Activated T-helper 17 cell treated with anti-CD3 and anti-CD28 coated beads, Interleukin-2, amount 50 U/mL, for 72 hours (primary cell): ENCODE measurements at regions not wholly inside any gene's neighbourhood (a gene's known extent, or its start where the extent isn't known, plus 50 kb on each side); places are given as distances from the start of the nearest gene placed in this dataset.

Source experiments
- ATAC-seq: fragments of 150-1000 bp; cut with Tn5 transposase; replicated peaks from 2 replicates; pipeline ENCODE4 v1.10.0; 2021; ENCODE audit warnings: mild to moderate bottlenecking, moderate library complexity
- H3K27ac Mint-ChIP-seq: one replicate; pipeline ENCODE4 v1.8.0; 2022; ENCODE audit warnings: mixed read lengths
- H3K27me3 Mint-ChIP-seq: one replicate; pipeline ENCODE4 v1.8.0; 2022; ENCODE audit warnings: mixed read lengths
- H3K36me3 Mint-ChIP-seq: one replicate; pipeline ENCODE4 v1.8.0; 2022; ENCODE audit warnings: low read depth, mild to moderate bottlenecking, mixed read lengths
- H3K4me1 Mint-ChIP-seq: one replicate; pipeline ENCODE4 v1.8.0; 2022; ENCODE audit warnings: mixed read lengths
- H3K4me3 Mint-ChIP-seq: one replicate; pipeline ENCODE4 v1.8.0; 2022; ENCODE audit warnings: mild to moderate bottlenecking, mixed read lengths
- H3K9me3 Mint-ChIP-seq: one replicate; pipeline ENCODE4 v1.8.0; 2022; ENCODE audit warnings: mixed read lengths

DNA sequence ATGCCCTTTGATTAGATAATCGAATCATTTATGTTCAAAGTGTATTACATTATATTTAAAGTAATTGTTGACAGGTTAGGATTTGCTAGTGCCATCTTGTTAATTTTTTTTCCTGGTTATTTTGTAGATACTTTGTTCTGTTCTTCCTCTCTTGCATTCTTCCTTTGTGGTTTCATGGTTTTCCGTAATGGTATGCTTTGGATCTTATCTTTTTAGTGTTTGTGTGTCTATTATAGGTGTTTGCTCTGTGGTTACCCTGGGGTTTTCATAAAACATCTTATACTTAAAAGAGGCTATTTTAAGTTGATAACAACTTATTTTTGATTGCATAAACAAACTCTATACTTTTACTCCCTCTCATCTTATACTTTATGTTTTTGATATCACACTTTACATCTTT is 108.2 kb upstream of the SRD5A3 start:
- Mint-ChIP-seq H3K4me3 (no peak overlapping the region), H3K4me1 (no peaks in the 10 kb centered on the region), H3K27me3 (peaks cover 13% of the 10 kb centered on the region), H3K27ac (no peak overlapping the region), H3K36me3 (no peaks in the 10 kb centered on the region), H3K9me3 (peaks cover 18% of the 10 kb centered on the region)
- no peak for ATAC-seq

DNA sequence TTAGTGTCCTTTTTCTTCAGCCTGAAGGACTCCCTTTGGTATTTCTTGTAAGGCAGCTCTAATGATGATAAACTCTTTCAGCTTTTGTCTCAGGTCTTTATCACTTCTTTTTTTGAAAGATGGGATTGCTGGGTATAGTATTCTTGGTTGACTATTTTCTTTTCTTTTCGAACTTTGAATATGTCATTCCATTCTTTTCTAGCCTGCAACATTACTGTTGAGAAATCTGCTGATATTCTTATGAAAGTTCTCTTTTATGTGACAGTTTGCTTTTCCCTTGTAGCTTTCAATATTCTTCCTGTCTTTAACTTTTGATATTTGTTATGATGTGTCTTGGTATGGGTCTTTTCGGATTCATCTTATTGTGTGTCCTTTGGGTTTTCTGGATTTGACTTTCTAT is 107.6 kb upstream of the SRD5A3 start:
- Mint-ChIP-seq H3K27me3 (peaks cover 14% of the 10 kb centered on the region), H3K27ac (no peak overlapping the region), H3K4me1 (no peaks in the 10 kb centered on the region), H3K9me3 (peaks cover 18% of the 10 kb centered on the region), H3K4me3 (no peak overlapping the region), H3K36me3 (no peaks in the 10 kb centered on the region)
- ATAC-seq: no peak

DNA sequence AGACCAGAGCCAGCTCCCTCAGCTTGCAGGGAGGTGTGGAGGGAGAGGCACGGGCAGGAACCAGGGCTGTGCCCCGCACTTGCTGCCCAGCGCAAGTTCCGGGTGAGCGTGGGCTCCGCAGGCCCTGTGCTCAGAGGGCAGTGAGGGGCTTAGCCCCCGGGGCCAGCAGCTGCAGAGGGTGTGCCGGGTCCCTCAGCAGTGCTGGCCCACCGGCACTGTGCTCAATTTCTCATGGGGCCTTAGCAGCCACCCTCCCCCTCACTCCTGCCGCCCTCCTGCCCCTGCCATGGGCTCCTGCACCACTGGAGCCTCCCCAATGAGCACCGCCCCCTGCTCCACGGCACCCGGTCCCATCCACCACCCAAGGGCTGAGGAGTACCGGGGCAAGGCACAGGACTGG is 104.6 kb upstream of the SRD5A3 start:
- H3K4me1 Mint-ChIP-seq: no peaks in the 10 kb centered on the region
- no peak overlapping the region for H3K27ac Mint-ChIP-seq

DNA sequence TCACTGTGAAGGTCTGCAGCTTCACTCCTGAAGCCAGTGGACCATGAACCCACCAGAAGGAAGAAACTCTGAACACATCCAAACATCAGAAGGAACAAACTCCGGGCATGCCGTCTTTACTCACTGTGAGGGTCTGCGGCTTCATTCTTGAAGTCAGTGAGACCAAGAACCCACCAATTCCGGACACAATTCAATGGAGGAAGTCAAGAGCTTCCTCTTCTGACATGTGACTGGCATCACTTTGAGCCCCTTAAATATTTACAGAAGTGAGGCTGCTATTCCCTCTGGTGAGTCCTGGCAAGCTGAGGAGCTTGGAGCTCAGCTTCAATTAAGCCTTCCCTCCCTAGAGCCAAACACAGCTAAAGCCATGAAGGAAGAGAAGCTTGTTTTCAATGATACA is 103.5 kb upstream of the SRD5A3 start:
- Mint-ChIP-seq H3K36me3 (no peaks in the 10 kb centered on the region), H3K9me3 (peaks cover 13% of the 10 kb centered on the region), H3K4me1 (no peaks in the 10 kb centered on the region), H3K4me3 (no peak overlapping the region), H3K27me3 (peaks cover 17% of the 10 kb centered on the region), H3K27ac (no peak overlapping the region)
- ATAC-seq: no peak

More for the DNA sequence above, 104.6 kb upstream of the SRD5A3 start:
- Mint-ChIP-seq H3K36me3 (no peaks in the 10 kb centered on the region), H3K27me3 (peaks cover 17% of the 10 kb centered on the region), H3K4me3 (no peak overlapping the region), H3K9me3 (peaks cover 13% of the 10 kb centered on the region)
- no peak for ATAC-seq

DNA sequence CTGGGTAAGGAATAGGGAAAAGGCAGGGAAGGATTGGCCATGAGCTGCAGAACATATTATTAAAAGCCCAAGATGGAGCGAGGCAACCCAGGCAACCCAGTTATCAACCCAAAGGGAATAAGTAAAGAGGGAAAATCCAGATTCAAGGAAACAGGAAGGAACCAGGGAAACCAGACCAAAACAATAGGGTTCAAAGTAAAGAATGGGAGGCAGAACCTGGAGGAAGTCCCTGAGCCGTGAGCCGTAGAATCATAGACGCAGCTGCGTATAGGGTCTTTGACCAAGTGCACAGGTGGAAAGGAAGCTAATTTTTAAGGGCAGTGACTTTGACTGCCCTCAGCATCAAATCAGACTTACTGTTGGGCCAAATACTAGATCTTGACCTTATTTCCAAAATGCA is 98.5 kb upstream of the SRD5A3 start:
- H3K9me3 Mint-ChIP-seq: no peaks in the 10 kb centered on the region
- no peak for ATAC-seq
- no peaks in the 10 kb centered on the region for H3K4me1 Mint-ChIP-seq
- peaks cover 11% of the 10 kb centered on the region for H3K27me3 Mint-ChIP-seq
- H3K27ac Mint-ChIP-seq: no peak overlapping the region
- no peak overlapping the region for H3K4me3 Mint-ChIP-seq
- no peaks in the 10 kb centered on the region for H3K36me3 Mint-ChIP-seq

DNA sequence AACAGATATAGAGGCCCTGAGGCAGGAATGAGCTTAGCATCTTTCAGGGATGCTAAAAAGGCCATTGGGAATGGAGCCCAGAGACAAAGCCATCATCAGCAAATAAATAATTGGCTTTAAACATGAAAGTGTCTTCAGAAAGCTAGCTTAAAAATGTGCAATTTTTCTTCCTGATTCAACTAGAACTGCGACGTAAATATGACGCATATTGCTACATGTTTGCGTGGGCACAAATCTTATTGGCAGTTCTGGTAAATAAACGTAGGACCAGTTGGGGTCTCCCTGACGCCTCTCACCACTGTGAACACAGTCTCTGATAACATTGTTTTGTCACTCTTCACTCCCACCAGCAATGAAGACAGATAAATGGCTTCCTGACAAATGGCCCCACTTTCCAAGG is 97.3 kb upstream of the SRD5A3 start:
- ATAC-seq: no peak
- H3K9me3 Mint-ChIP-seq: no peaks in the 10 kb centered on the region
- H3K36me3 Mint-ChIP-seq: no peaks in the 10 kb centered on the region
- no peak overlapping the region for H3K27ac Mint-ChIP-seq
- H3K27me3 Mint-ChIP-seq: peaks cover 11% of the 10 kb centered on the region
- H3K4me1 Mint-ChIP-seq: no peaks in the 10 kb centered on the region
- H3K4me3 Mint-ChIP-seq: no peak overlapping the region

DNA sequence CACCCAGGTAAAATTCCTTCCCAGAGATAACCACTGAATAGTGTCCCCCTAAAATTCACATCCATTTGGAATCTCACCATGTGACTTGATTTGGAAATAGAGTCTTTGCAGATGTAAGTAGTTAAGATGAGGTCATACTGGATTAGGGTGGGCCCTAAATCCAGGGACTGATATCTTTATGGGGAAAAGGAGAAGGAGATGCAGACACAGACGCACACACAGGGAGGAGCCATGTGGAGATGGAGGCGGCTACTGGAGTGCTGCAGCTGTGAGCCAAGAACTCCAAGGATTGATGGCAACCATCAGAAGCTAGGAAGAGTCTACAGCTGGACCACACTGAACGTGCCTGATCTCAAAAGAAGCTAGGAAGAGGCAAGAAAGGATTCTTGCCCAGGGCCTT is 96.6 kb upstream of the SRD5A3 start:
- ATAC-seq: no peak
- H3K9me3 Mint-ChIP-seq: no peaks in the 10 kb centered on the region
- H3K4me3 Mint-ChIP-seq: no peak overlapping the region
- H3K27me3 Mint-ChIP-seq: peaks cover 13% of the 10 kb centered on the region
- H3K36me3 Mint-ChIP-seq: no peaks in the 10 kb centered on the region
- H3K27ac Mint-ChIP-seq: no peak overlapping the region
- H3K4me1 Mint-ChIP-seq: no peaks in the 10 kb centered on the region

DNA sequence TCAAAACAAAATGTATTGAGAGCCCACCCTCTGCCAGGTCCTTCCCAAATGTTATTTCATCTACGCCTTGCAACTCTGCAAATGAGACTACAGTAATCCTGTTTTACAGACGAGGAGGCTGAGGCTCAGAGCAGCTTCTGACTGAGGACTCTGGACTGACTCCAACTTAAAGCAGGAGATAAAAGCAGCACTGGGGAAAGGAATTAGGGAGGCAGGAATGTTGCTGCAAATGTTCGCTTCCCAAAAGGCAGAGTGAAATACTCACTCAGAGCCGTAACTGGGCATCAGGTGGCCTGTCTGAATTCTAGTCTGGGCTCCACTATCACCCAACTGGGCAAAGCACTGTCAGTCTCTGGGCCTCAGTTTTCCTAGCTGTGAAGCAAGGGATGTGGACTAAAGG is 94.7 kb upstream of the SRD5A3 start:
- Mint-ChIP-seq H3K27me3 (peaks cover 15% of the 10 kb centered on the region), H3K36me3 (no peaks in the 10 kb centered on the region), H3K27ac (no peak overlapping the region)

DNA sequence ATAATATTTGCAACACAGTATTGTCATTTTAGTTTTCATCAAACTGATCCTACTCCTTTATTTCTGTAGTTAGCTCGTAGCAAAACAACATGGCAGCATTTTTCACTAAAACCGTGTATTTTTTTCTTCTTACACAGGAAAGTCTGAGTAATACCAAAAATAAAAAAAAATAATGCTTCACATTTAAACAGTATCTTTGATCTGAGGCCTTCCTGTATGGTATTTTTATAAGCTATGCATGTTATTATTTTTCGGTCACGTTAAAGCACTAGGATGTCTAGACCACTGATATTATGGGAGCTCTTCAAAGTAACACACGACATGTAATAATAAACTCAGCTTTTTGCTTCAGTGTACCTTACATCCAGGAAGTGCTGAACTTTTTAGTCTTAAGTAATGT is 94.1 kb upstream of the SRD5A3 start:
- Mint-ChIP-seq H3K27me3 (peaks cover 15% of the 10 kb centered on the region), H3K9me3 (no peaks in the 10 kb centered on the region), H3K4me1 (no peaks in the 10 kb centered on the region), H3K4me3 (no peak overlapping the region), H3K36me3 (no peaks in the 10 kb centered on the region), H3K27ac (no peak overlapping the region)
- no peak for ATAC-seq

More for the DNA sequence above, 94.7 kb upstream of the SRD5A3 start:
- no peak for ATAC-seq
- no peaks in the 10 kb centered on the region for H3K9me3 Mint-ChIP-seq
- no peaks in the 10 kb centered on the region for H3K4me1 Mint-ChIP-seq
- H3K4me3 Mint-ChIP-seq: no peak overlapping the region

DNA sequence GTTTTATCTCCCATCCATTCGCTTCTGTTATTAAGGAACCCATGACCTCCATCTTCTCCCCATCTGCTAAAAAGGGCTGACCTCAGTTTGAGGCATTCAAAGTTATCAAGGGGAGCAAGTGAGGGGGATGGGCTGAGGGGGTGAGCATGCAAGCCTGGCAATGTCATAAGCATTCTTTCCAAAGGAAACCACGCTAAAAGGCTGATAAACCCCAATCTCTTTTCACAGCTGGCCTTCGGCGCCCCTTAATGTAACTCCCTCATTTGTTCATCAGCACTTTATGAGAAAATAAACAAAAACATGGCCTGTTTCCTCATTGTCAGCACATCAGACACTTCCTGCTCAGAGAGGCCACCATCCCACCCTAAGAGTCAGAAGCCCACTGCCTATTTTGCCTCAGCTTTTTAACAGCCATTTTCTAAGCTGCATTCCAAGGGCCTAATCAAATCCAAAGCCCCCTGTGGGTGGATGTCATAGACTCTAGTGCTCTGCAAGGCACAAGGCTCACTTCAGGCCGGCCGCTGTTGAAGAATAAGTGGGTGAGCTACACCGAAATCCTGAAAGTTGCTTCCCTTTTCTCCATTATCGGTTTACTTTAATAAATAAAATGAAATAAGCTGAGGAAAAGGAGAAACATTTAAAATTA is 92.0 kb upstream of the SRD5A3 start:
- Mint-ChIP-seq H3K27me3 (peaks cover 15% of the 10 kb centered on the region), H3K36me3 (no peaks in the 10 kb centered on the region), H3K4me1 (no peaks in the 10 kb centered on the region), H3K27ac (no peak overlapping the region), H3K9me3 (no peaks in the 10 kb centered on the region), H3K4me3 (no peak overlapping the region)
- no peak for ATAC-seq

DNA sequence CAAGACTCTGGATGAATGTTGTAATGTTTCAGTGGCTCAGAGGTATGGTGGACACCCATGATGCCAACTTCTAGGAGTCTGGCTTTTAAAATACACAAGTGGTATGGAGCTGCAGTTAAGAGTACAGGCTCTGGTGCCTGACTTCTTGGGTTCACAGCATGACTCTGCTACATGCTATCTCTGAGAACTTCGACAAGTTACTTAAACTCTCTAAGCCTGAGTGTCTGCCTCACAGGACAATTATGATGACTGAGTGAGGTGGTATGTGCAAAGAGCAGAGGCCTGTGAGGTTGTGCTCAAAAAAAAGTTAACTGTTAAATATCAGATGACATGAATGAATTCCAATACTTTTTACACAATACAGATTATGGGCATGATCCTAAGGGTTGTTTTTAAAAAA is 90.9 kb upstream of the SRD5A3 start:
- Mint-ChIP-seq H3K27me3 (peaks cover 15% of the 10 kb centered on the region), H3K9me3 (no peaks in the 10 kb centered on the region)
- no peak for ATAC-seq

DNA sequence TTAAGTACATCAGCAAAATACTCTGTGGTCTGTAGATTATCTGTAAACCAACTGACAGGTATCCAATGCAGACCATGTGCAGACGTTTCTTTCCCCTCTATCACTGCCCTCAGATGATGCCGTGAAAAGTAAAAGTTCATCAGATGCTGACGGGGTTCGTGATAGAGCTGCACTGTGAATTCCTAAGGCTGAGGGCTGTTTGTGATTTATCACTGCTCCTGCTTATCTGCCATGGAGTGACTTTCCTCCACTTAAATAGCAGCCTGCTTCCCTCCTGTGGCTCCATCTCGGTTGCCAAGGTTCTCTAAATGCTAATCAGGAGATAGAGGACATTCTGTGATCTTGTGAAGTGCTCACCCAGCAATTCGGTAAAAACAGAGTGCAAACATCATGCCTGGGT is 89.3 kb upstream of the SRD5A3 start:
- H3K27ac Mint-ChIP-seq: no peak overlapping the region
- H3K27me3 Mint-ChIP-seq: peaks cover 18% of the 10 kb centered on the region
- H3K4me3 Mint-ChIP-seq: no peak overlapping the region
- no peaks in the 10 kb centered on the region for H3K4me1 Mint-ChIP-seq
- H3K9me3 Mint-ChIP-seq: no peaks in the 10 kb centered on the region
- no peaks in the 10 kb centered on the region for H3K36me3 Mint-ChIP-seq
- ATAC-seq: no peak

More for the DNA sequence above, 90.9 kb upstream of the SRD5A3 start:
- Mint-ChIP-seq H3K36me3 (no peaks in the 10 kb centered on the region), H3K4me1 (no peaks in the 10 kb centered on the region), H3K27ac (no peak overlapping the region), H3K4me3 (no peak overlapping the region)

DNA sequence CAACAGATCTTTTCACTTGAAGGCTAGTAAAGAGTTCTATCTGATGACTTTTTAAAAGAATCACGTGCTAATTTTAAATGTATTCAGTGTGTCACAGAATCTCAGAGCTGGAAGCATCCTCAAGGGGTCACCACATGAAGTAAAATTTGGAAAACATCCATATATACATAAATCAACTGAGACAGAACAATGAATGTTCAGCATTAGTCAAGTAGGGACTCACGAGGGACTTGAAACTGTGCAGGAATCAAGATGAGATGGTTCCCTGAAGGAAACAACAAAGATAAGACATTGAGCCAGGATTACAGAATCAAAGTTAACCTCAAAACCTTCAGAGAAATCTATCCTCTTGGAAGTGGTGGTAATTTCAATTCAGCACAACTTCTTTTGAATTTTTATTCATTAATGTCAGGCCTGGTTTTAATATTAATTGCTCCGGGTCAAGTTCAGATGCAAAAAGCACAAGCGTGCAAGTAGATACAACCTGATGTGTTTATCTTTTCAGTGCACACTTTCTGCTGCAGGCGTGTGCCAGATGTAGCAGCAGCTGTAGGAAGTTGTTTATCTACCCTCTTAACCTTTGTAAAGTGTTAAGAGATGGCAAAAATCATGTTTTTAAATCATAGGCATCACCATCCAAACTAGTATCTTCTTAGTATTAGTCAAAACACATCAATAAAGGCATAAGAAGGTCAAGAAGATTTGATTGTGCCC is 87.7 kb upstream of the SRD5A3 start:
- Mint-ChIP-seq H3K4me3 (no peak overlapping the region), H3K4me1 (no peaks in the 10 kb centered on the region), H3K27ac (no peak overlapping the region), H3K27me3 (peaks cover 19% of the 10 kb centered on the region), H3K9me3 (no peaks in the 10 kb centered on the region), H3K36me3 (no peaks in the 10 kb centered on the region)
- ATAC-seq: no peak

DNA sequence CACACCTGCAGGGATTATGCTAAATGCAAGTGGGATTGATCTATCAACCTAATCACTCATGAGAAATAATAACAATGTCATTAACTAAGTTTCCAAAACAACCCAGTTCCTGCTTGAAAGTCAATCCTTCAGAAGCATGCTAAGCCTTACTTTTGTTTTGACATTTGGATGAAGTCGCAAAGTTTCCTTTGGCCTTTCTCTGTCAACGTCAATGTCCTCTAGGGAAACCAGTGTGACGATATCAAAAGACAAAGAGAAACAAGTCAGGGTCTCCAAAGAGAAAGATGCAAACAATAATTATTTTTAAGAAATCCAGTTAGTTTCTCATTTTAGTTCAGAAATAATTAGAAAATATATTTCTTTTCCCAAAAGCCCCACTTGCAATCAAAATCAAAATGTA is 86.7 kb upstream of the SRD5A3 start:
- Mint-ChIP-seq H3K4me1 (no peaks in the 10 kb centered on the region), H3K9me3 (no peaks in the 10 kb centered on the region), H3K4me3 (no peak overlapping the region), H3K36me3 (no peaks in the 10 kb centered on the region), H3K27me3 (peaks cover 16% of the 10 kb centered on the region), H3K27ac (no peak overlapping the region)
- ATAC-seq: no peak

DNA sequence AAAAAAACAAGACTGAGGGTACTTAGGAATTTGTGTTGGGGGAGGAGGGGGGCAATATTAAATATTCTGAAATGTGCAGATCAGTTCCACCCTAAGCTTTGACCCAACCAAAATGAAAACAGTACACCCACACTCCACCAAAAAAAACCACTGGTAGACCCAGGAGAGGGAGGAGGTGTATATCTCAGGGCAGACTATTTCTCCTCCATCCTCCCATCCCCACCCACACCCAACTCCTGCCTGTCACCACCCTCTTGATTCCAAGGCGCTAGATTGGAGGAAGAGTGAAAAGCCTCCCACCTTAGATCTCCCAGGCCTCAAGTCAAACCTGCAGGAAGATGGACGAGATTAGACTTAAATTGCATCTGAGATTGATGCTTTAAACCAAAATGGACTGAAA is 76.6 kb upstream of the SRD5A3 start:
- Mint-ChIP-seq H3K9me3 (no peaks in the 10 kb centered on the region), H3K27ac (no peak overlapping the region), H3K27me3 (peaks cover 32% of the 10 kb centered on the region), H3K4me1 (no peaks in the 10 kb centered on the region), H3K4me3 (no peak overlapping the region), H3K36me3 (no peaks in the 10 kb centered on the region)
- no peak for ATAC-seq
